Spleen (tissue), 11 donors: ENCODE measurements at regions not wholly inside any gene's neighbourhood (a gene's known extent, or its start where the extent isn't known, plus 50 kb on each side); places are given as distances from the start of the nearest gene placed in this dataset.

ENCODE experiments used
- DNase-seq: peaks from one replicate; pipeline ENCODE4 v3.0.0-alpha.2; 2020
- H3K27ac ChIP-seq, 8 donors: fragments of 200-600 bp; sonication (generic) in 7 of 8; 1 replicate in 4 of 8; 2 replicates in 4 of 8; pipeline versions ENCODE4 v1.5.0 to v1.8.0; 2016 to 2021; ENCODE audit warnings: inconsistent platforms in 4 of 8, mild to moderate bottlenecking in 4 of 8, moderate library complexity in 1 of 8
- H3K27me3 ChIP-seq, 7 donors: fragments of 200-600 bp; sonication (generic) in 6 of 7; replicated peaks in 1 of 7; 1 replicate in 4 of 7; 2 replicates in 3 of 7; pipeline versions ENCODE4 v1.5.0 to v1.8.0; 2016 to 2021; ENCODE audit warnings: inconsistent platforms in 3 of 7, mild to moderate bottlenecking in 1 of 7
- H3K36me3 ChIP-seq, 6 donors: fragments of 200-600 bp; sonication (generic) in 5 of 6; 1 replicate in 4 of 6; 2 replicates in 2 of 6; pipeline versions ENCODE4 v1.5.0 to v1.8.0; 2016 to 2021; ENCODE audit warnings: inconsistent platforms in 2 of 6
- H3K4me1 ChIP-seq, 6 donors: fragments of 200-600 bp; sonication (generic) in 5 of 6; 1 replicate in 3 of 6; 2 replicates in 3 of 6; pipeline versions ENCODE4 v1.5.0 to v1.8.0; 2016 to 2021; ENCODE audit warnings: inconsistent platforms in 3 of 6
- H3K4me3 ChIP-seq, 8 donors: fragments of 200-600 bp; sonication (generic) in 7 of 8; 1 replicate in 4 of 8; 2 replicates in 4 of 8; pipeline versions ENCODE4 v1.5.0 to v1.8.0; 2016 to 2021; ENCODE audit warnings: inconsistent platforms in 4 of 8, mild to moderate bottlenecking in 4 of 8, moderate library complexity in 2 of 8
- H3K9me3 ChIP-seq, 8 donors: fragments of 200-600 bp; sonication (generic) in 7 of 8; 1 replicate in 4 of 8; 2 replicates in 4 of 8; pipeline versions ENCODE4 v1.5.0 to v1.8.0; 2016 to 2021; ENCODE audit warnings: inconsistent platforms in 4 of 8
- CTCF ChIP-seq, 11 experiments: fragments of 200-600 bp in 7 of 11; fragments of 450-650 bp in 4 of 11; sonication (generic) in 4 of 11; IDR thresholded peaks in 8 of 11; conservative IDR thresholded peaks in 3 of 11; 1 replicate in 7 of 11; 2 replicates in 4 of 11; pipeline versions ENCODE4 v1.4.0 to v1.8.0; 2016 to 2021; ENCODE audit warnings: antibody characterized with exemption in 11 of 11, inconsistent platforms in 4 of 11, mild to moderate bottlenecking in 1 of 11
- POLR2A ChIP-seq, 3 donors: fragments of 450-650 bp; IDR thresholded peaks; one replicate each; pipeline ENCODE4 v1.5.1; 2017; ENCODE audit warnings: antibody characterized with exemption in 3 of 3, mild to moderate bottlenecking in 1 of 3
- POLR2AphosphoS5 ChIP-seq, 3 donors: sonication (generic); formaldehyde crosslinking; IDR thresholded peaks; one replicate each; pipeline ENCODE4 v1.5.1; 2017; ENCODE audit warnings: antibody characterized with exemption in 3 of 3
- WGBS, 5 donors: extraction: QIAGEN DNeasy Blood & Tissue Kit in 3 of 5; methylation state at CpG; one replicate each; pipeline versions ENCODE4 v1.1.5 to v1.1.7; 2013 to 2018; 5-methylcytosine and 5-hydroxymethylcytosine counted together
- intact Hi-C: fragments of 100-400 bp; cut with DNase I; formaldehyde crosslinking; loops from one replicate; pipeline ENCODE4 v1.15.0; 2023; ENCODE audit warnings: low total_unique reads
- donor health status: healthy with polysubstance abuse.
- donor health status: DM: no; HTN: no; CAD: no; lungs with moderate emphysema.
- donor health status: DM: no; HTN: no; CAD: no.
- donor health status: Bipolar disorder and iron deficiency.
- donor health status: healthy.
- donor health status: DM: no; HTN: no; CAD: no.
- donor health status: DM: yes; HTN: yes; CAD: no.

- intact Hi-C loops = no loop called here
- Histone ChIP-seq H3K27ac (no peak overlapping the region), H3K4me1 (no peaks in the 10 kb centered on the region), H3K36me3 (no peaks in the 10 kb centered on the region), H3K4me3 (no peak overlapping the region), H3K9me3 (no peaks in the 10 kb centered on the region), H3K27me3 (no peaks in the 10 kb centered on the region)
- WGBS, 5 donors = 86 to 90% (median 90%) methylated on average over 5 of the region's 5 CpGs
- DNase-seq = no peak
- TF ChIP-seq POLR2AphosphoS5 (IDR thresholded peaks at IDR 0.05) = no peak
- no peak for TF ChIP-seq POLR2A (IDR thresholded peaks at IDR 0.05)
- no peak for TF ChIP-seq CTCF (IDR thresholded peaks at IDR 0.05 in 8 of 11, conservative IDR thresholded peaks at IDR 0.05 in 3 of 11)
Observed at GRCh38 chr7:46157404-46157803, 236.3 kb upstream of the IGFBP3 start.

GRCh38 chr7:46156853-46157252, 235.8 kb upstream of the IGFBP3 start:
- DNase-seq = no peak
- Histone ChIP-seq H3K27me3 (no peaks in the 10 kb centered on the region), H3K27ac (no peak overlapping the region), H3K4me3 (no peak overlapping the region), H3K9me3 (no peaks in the 10 kb centered on the region), H3K4me1 (no peaks in the 10 kb centered on the region), H3K36me3 (no peaks in the 10 kb centered on the region)
- intact Hi-C loops = no loop called here
- WGBS, 5 donors = 69 to 84% (median 78%) methylated on average over 2 of the region's 2 CpGs
- no peak for TF ChIP-seq POLR2AphosphoS5 (IDR thresholded peaks at IDR 0.05)
- TF ChIP-seq CTCF (IDR thresholded peaks at IDR 0.05 in 8 of 11, conservative IDR thresholded peaks at IDR 0.05 in 3 of 11) = no peak
- TF ChIP-seq POLR2A (IDR thresholded peaks at IDR 0.05) = no peak

GRCh38 chr7:46156086-46156485, 235.0 kb upstream of the IGFBP3 start:
- DNase-seq = no peak
- H3K27me3 ChIP-seq = no peaks in the 10 kb centered on the region
- H3K4me3 ChIP-seq = no peak overlapping the region
- no peaks in the 10 kb centered on the region for H3K4me1 ChIP-seq
- no peak overlapping the region for H3K27ac ChIP-seq
- no peak for TF ChIP-seq CTCF (IDR thresholded peaks at IDR 0.05 in 8 of 11, conservative IDR thresholded peaks at IDR 0.05 in 3 of 11)
- TF ChIP-seq POLR2AphosphoS5 (IDR thresholded peaks at IDR 0.05) = no peak
- TF ChIP-seq POLR2A (IDR thresholded peaks at IDR 0.05) = no peak
- WGBS, 5 donors = 71 to 88% (median 86%) methylated on average over 3 of the region's 3 CpGs
- intact Hi-C loops = no loop called here
- H3K9me3 ChIP-seq = no peaks in the 10 kb centered on the region
- no peaks in the 10 kb centered on the region for H3K36me3 ChIP-seq

GRCh38 chr7:46155367-46155766, 234.3 kb upstream of the IGFBP3 start:
- no peak overlapping the region for H3K27ac ChIP-seq
- H3K36me3 ChIP-seq = no peaks in the 10 kb centered on the region
- no peak for DNase-seq
- 86 to 92% (median 91%) methylated on average over 4 of the region's 4 CpGs for WGBS, 5 donors
- no peak overlapping the region for H3K4me3 ChIP-seq
- no peak for TF ChIP-seq POLR2AphosphoS5 (IDR thresholded peaks at IDR 0.05)
- no peak for TF ChIP-seq POLR2A (IDR thresholded peaks at IDR 0.05)
- TF ChIP-seq CTCF (IDR thresholded peaks at IDR 0.05 in 8 of 11, conservative IDR thresholded peaks at IDR 0.05 in 3 of 11) = no peak
- no peaks in the 10 kb centered on the region for H3K9me3 ChIP-seq
- no peaks in the 10 kb centered on the region for H3K27me3 ChIP-seq
- no peaks in the 10 kb centered on the region for H3K4me1 ChIP-seq
- intact Hi-C loops = no loop called here
